Spleen (tissue), 11 donors: ENCODE measurements at regions not wholly inside any gene's neighbourhood (a gene's known extent, or its start where the extent isn't known, plus 50 kb on each side); places are given as distances from the start of the nearest gene placed in this dataset.

Source experiments
- DNase-seq: peaks from one replicate; pipeline ENCODE4 v3.0.0-alpha.2; 2020
- H3K27ac ChIP-seq, 8 donors: fragments of 200-600 bp; sonication (generic) in 7 of 8; 1 replicate in 4 of 8; 2 replicates in 4 of 8; pipeline versions ENCODE4 v1.5.0 to v1.8.0; 2016 to 2021; ENCODE audit warnings: inconsistent platforms in 4 of 8, mild to moderate bottlenecking in 4 of 8, moderate library complexity in 1 of 8
- H3K27me3 ChIP-seq, 7 donors: fragments of 200-600 bp; sonication (generic) in 6 of 7; replicated peaks in 1 of 7; 1 replicate in 4 of 7; 2 replicates in 3 of 7; pipeline versions ENCODE4 v1.5.0 to v1.8.0; 2016 to 2021; ENCODE audit warnings: inconsistent platforms in 3 of 7, mild to moderate bottlenecking in 1 of 7
- H3K36me3 ChIP-seq, 6 donors: fragments of 200-600 bp; sonication (generic) in 5 of 6; 1 replicate in 4 of 6; 2 replicates in 2 of 6; pipeline versions ENCODE4 v1.5.0 to v1.8.0; 2016 to 2021; ENCODE audit warnings: inconsistent platforms in 2 of 6
- H3K4me1 ChIP-seq, 6 donors: fragments of 200-600 bp; sonication (generic) in 5 of 6; 1 replicate in 3 of 6; 2 replicates in 3 of 6; pipeline versions ENCODE4 v1.5.0 to v1.8.0; 2016 to 2021; ENCODE audit warnings: inconsistent platforms in 3 of 6
- H3K4me3 ChIP-seq, 8 donors: fragments of 200-600 bp; sonication (generic) in 7 of 8; 1 replicate in 4 of 8; 2 replicates in 4 of 8; pipeline versions ENCODE4 v1.5.0 to v1.8.0; 2016 to 2021; ENCODE audit warnings: inconsistent platforms in 4 of 8, mild to moderate bottlenecking in 4 of 8, moderate library complexity in 2 of 8
- H3K9me3 ChIP-seq, 8 donors: fragments of 200-600 bp; sonication (generic) in 7 of 8; 1 replicate in 4 of 8; 2 replicates in 4 of 8; pipeline versions ENCODE4 v1.5.0 to v1.8.0; 2016 to 2021; ENCODE audit warnings: inconsistent platforms in 4 of 8
- POLR2A ChIP-seq, 3 donors: fragments of 450-650 bp; IDR thresholded peaks; one replicate each; pipeline ENCODE4 v1.5.1; 2017; ENCODE audit warnings: antibody characterized with exemption in 3 of 3, mild to moderate bottlenecking in 1 of 3
- POLR2AphosphoS5 ChIP-seq, 3 donors: sonication (generic); formaldehyde crosslinking; IDR thresholded peaks; one replicate each; pipeline ENCODE4 v1.5.1; 2017; ENCODE audit warnings: antibody characterized with exemption in 3 of 3
- WGBS, 5 donors: extraction: QIAGEN DNeasy Blood & Tissue Kit in 3 of 5; methylation state at CpG; one replicate each; pipeline versions ENCODE4 v1.1.5 to v1.1.7; 2013 to 2018; 5-methylcytosine and 5-hydroxymethylcytosine counted together
- intact Hi-C: fragments of 100-400 bp; cut with DNase I; formaldehyde crosslinking; loops from one replicate; pipeline ENCODE4 v1.15.0; 2023; ENCODE audit warnings: low total_unique reads
- TF ChIP-seq, protein P1 (sequence below), 11 experiments: fragments of 200-600 bp in 7 of 11; fragments of 450-650 bp in 4 of 11; sonication (generic) in 4 of 11; IDR thresholded peaks in 8 of 11; conservative IDR thresholded peaks in 3 of 11; 1 replicate in 7 of 11; 2 replicates in 4 of 11; pipeline versions ENCODE4 v1.4.0 to v1.8.0; 2016 to 2021; ENCODE audit warnings: antibody characterized with exemption in 11 of 11, inconsistent platforms in 4 of 11, mild to moderate bottlenecking in 1 of 11
- donor health status: healthy with polysubstance abuse.
- donor health status: DM: no; HTN: no; CAD: no; lungs with moderate emphysema.
- donor health status: DM: no; HTN: no; CAD: no.
- donor health status: Bipolar disorder and iron deficiency.
- donor health status: healthy.
- donor health status: DM: no; HTN: no; CAD: no.
- donor health status: DM: yes; HTN: yes; CAD: no.

DNA sequence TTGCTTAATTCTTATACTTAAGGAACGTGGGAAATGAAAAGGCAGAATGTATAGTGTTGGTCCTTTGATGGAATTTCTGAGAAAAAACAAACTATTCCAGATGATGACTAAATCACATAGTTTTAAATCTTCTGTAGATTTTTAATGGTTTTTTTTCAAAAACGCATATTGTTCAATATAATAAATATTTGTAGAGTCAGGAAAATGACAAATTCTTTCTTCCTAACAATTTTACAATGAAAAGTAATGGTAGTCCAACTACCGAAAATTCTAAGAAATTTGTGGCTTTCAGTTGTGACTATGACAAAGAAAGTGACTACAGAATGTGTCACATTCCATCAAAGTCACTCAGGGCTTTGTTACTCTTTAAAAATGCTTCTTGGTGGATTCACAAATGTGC is 164.8 kb upstream of the PITX2 start:
- TF ChIP-seq POLR2AphosphoS5 (IDR thresholded peaks at IDR 0.05) (no peak), POLR2A (IDR thresholded peaks at IDR 0.05) (no peak)
- TF ChIP-seq, protein P1, sequence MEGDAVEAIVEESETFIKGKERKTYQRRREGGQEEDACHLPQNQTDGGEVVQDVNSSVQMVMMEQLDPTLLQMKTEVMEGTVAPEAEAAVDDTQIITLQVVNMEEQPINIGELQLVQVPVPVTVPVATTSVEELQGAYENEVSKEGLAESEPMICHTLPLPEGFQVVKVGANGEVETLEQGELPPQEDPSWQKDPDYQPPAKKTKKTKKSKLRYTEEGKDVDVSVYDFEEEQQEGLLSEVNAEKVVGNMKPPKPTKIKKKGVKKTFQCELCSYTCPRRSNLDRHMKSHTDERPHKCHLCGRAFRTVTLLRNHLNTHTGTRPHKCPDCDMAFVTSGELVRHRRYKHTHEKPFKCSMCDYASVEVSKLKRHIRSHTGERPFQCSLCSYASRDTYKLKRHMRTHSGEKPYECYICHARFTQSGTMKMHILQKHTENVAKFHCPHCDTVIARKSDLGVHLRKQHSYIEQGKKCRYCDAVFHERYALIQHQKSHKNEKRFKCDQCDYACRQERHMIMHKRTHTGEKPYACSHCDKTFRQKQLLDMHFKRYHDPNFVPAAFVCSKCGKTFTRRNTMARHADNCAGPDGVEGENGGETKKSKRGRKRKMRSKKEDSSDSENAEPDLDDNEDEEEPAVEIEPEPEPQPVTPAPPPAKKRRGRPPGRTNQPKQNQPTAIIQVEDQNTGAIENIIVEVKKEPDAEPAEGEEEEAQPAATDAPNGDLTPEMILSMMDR (IDR thresholded peaks at IDR 0.05 in 8 of 11, conservative IDR thresholded peaks at IDR 0.05 in 3 of 11): no peak
- DNase-seq: no peak
- intact Hi-C loops: no loop called here
- Histone ChIP-seq H3K27ac (no peak overlapping the region), H3K4me1 (no peaks in the 10 kb centered on the region), H3K27me3 (no peaks in the 10 kb centered on the region), H3K4me3 (no peak overlapping the region), H3K36me3 (no peaks in the 10 kb centered on the region), H3K9me3 (no peaks in the 10 kb centered on the region)
- 62 to 77% (median 67%) methylated on average over 3 of the region's 3 CpGs for WGBS, 5 donors

DNA sequence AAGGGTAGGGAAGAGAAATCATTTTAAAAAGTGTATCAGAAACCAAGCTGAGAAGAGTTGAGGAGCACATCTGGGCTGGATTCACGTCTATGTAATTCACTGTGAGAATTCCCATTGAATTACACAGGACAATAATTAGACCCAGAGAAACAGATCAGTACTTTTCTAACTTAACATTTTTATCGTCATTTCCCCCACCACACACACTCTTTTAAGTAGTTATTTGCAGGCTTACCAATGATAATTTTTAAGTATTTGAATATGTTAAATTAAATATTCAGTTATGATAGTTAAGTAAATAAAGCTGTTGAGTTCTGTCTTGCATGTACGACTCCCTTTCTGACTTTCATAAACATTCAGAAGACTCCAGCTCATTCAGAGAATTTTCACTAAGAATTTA is 165.4 kb upstream of the PITX2 start:
- TF ChIP-seq, protein P1 (IDR thresholded peaks at IDR 0.05 in 8 of 11, conservative IDR thresholded peaks at IDR 0.05 in 3 of 11): no peak
- no peak for TF ChIP-seq POLR2AphosphoS5 (IDR thresholded peaks at IDR 0.05)
- TF ChIP-seq POLR2A (IDR thresholded peaks at IDR 0.05): no peak
- no peak for DNase-seq
- Histone ChIP-seq H3K9me3 (no peaks in the 10 kb centered on the region), H3K27me3 (no peaks in the 10 kb centered on the region), H3K4me3 (no peak overlapping the region), H3K36me3 (no peaks in the 10 kb centered on the region), H3K4me1 (no peaks in the 10 kb centered on the region), H3K27ac (no peak overlapping the region)
- intact Hi-C loops: no loop called here
- 75 to 84% (median 80%) methylated on average over 3 of the region's 3 CpGs for WGBS, 5 donors

DNA sequence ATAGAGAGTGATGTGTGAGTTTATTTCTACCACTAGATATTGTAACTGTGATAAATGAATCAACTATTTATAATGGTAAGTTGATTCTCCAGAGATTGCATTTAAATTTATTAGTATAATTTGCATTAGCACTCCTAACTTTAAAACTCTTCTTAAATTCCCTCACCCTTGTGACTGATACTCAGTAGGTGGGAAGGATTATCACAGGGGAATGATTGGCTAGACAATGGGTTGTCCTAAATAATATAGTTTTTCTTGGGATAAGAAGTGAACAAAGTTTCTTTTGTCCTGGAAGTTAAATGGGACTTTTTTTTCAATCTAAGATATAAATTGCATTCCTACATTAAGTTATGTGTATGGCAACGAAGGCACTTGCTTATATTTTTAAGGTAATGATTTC is 169.2 kb upstream of the PITX2 start:
- no peaks in the 10 kb centered on the region for H3K36me3 ChIP-seq
- H3K27me3 ChIP-seq: no peaks in the 10 kb centered on the region
- no peaks in the 10 kb centered on the region for H3K9me3 ChIP-seq
- DNase-seq: no peak
- intact Hi-C loops: no loop called here
- H3K4me3 ChIP-seq: no peak overlapping the region
- WGBS, 5 donors: 48 to 72% (median 51%) methylated on average over 1 of the region's 1 CpG
- H3K4me1 ChIP-seq: no peaks in the 10 kb centered on the region
- TF ChIP-seq POLR2AphosphoS5 (IDR thresholded peaks at IDR 0.05) (no peak), POLR2A (IDR thresholded peaks at IDR 0.05) (no peak)
- TF ChIP-seq, protein P1 (IDR thresholded peaks at IDR 0.05 in 8 of 11, conservative IDR thresholded peaks at IDR 0.05 in 3 of 11): no peak
- H3K27ac ChIP-seq: no peak overlapping the region

DNA sequence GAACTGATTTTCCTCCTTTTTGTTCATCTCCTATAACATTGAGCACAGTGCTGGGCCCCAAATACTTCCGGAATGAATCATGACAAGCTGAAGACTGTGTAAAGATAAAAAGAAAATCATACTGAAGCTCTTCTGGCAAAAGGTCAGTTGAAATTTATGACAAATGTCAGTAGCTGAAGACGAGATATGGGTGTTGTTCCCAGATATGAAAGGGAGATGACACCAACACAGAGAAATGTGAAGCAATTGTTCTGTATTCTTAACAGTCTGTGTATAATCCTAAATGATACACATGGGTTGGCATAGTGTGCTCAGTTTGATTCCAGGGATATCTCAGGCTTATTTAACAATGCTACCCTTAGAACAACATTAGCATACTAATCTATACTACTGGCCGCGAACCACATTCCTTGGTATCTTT is 170.5 kb upstream of the PITX2 start:
- DNase-seq: no peak
- 76 to 84% (median 79%) methylated on average over 4 of the region's 4 CpGs for WGBS, 5 donors
- intact Hi-C loops: no loop called here

More for the DNA sequence above, 170.5 kb upstream of the PITX2 start:
- no peak overlapping the region for H3K4me3 ChIP-seq
- H3K36me3 ChIP-seq: no peaks in the 10 kb centered on the region
- no peaks in the 10 kb centered on the region for H3K4me1 ChIP-seq
- no peak overlapping the region for H3K27ac ChIP-seq
- H3K9me3 ChIP-seq: no peaks in the 10 kb centered on the region
- TF ChIP-seq, protein P1 (IDR thresholded peaks at IDR 0.05 in 8 of 11, conservative IDR thresholded peaks at IDR 0.05 in 3 of 11): no peak
- TF ChIP-seq POLR2A (IDR thresholded peaks at IDR 0.05) (no peak), POLR2AphosphoS5 (IDR thresholded peaks at IDR 0.05) (no peak)
- H3K27me3 ChIP-seq: no peaks in the 10 kb centered on the region
